Kidney epithelial cell (primary cell): ENCODE measurements at regions not wholly inside any gene's neighbourhood (a gene's known extent, or its start where the extent isn't known, plus 50 kb on each side); places are given as distances from the start of the nearest gene placed in this dataset.

Source experiments
- DNase-seq: peaks from one replicate; pipeline ENCODE4 v3.0.0-alpha.2; 2010; ENCODE audit warnings: low read depth
- H3K27me3 ChIP-seq: 2 replicates; pipeline ENCODE4 v1.6.0; 2011; ENCODE audit warnings: low read length; ENCODE audit not compliant: control insufficient read depth, insufficient read depth
- H3K36me3 ChIP-seq: 2 replicates; pipeline ENCODE4 v1.5.1; 2011; ENCODE audit warnings: low read length; ENCODE audit not compliant: control insufficient read depth, insufficient read depth
- H3K4me3 ChIP-seq: 2 replicates; pipeline ENCODE4 v1.5.1; 2011; ENCODE audit warnings: low read depth, mild to moderate bottlenecking, control low read depth, low read length
- CTCF ChIP-seq: IDR thresholded peaks from 2 replicates; pipeline ENCODE4 v1.5.1; 2011; ENCODE audit warnings: mild to moderate bottlenecking, moderate library complexity, low read length, control low read depth, inconsistent platforms; ENCODE audit not compliant: insufficient read depth, poor library complexity, severe bottlenecking

DNA sequence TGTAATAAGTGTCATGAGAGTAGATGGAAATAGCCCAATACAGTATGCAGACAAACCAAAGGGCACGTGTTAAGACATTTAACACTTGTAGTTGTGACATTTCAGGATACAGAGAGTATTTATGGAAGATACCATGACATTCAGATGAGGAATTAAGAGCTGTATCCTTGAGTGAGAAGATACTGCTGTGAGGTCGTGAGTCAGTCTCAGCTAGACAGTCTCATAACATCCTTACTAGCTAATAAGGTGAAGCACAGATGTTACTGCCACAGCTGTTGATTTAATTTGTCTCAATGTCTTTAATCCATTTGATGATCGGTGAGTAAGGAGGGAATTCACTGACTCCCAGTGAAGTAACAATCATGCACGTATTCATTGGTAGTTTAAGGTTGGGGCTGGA, 288.0 kb upstream of the AKR1E2 start:
- Histone ChIP-seq H3K4me3 (no peak overlapping the region), H3K36me3 (no peaks in the 10 kb centered on the region), H3K27me3 (no peaks in the 10 kb centered on the region)
- TF ChIP-seq CTCF = no peak
- no peak for DNase-seq

- Histone ChIP-seq H3K27me3 (no peaks in the 10 kb centered on the region), H3K36me3 (no peaks in the 10 kb centered on the region), H3K4me3 (no peak overlapping the region)
- no peak for DNase-seq
- no peak for TF ChIP-seq CTCF
Measured at GRCh38 chr10:4535521-4535920, 290.5 kb upstream of the AKR1E2 start.

DNA sequence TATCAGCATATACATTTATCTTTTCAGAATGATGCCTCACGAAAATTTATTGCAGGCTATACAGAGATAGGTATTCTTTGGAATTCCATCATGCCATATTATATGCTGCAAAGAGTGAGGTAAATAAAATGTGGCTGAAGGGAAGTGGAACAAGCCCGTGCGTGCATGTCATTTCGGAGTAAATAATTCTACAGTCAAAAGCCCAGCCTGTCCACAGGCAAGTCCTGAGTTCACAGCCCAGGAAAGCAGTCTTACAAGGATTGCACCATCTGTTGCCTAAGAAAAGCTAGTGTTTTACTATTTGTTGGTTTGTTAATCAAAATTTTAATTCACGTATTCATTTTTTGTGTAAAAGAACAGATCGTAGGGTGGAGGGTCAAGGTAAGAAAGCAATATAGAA, 292.4 kb upstream of the AKR1E2 start:
- H3K36me3 ChIP-seq = no peaks in the 10 kb centered on the region
- H3K4me3 ChIP-seq = no peak overlapping the region
- no peaks in the 10 kb centered on the region for H3K27me3 ChIP-seq
- no peak for DNase-seq
- no peak for TF ChIP-seq CTCF

GRCh38 chr10:4532976-4533375, 293.0 kb upstream of the AKR1E2 start:
- Histone ChIP-seq H3K27me3 (no peaks in the 10 kb centered on the region), H3K36me3 (no peaks in the 10 kb centered on the region), H3K4me3 (no peak overlapping the region)
- DNase-seq = no peak
- TF ChIP-seq CTCF = no peak

GRCh38 chr10:4532467-4532866, 293.5 kb upstream of the AKR1E2 start:
- Histone ChIP-seq H3K4me3 (no peak overlapping the region), H3K27me3 (no peaks in the 10 kb centered on the region), H3K36me3 (no peaks in the 10 kb centered on the region)
- no peak for TF ChIP-seq CTCF
- DNase-seq = no peak

DNA sequence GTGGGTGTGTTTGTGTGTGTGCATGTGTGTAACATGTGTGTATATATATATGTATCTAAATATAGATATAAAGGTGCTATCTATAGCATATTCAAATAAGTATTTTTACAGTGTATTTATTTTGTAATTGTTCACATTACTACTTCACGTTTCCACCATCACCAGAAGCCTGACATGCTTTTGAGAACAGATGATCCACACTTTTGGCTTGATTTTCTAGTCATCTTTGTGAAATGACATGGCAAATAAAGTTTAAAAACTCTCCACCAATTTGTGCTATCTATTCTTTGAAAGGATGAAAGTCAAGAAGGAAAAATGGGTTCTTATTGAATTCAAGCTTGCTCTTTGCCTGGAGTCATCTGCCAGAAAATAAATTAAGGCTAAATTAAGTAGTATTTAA, 294.0 kb upstream of the AKR1E2 start:
- Histone ChIP-seq H3K27me3 (no peaks in the 10 kb centered on the region), H3K36me3 (no peaks in the 10 kb centered on the region), H3K4me3 (no peak overlapping the region)
- TF ChIP-seq CTCF = no peak
- no peak for DNase-seq
